PFSK-1 (cell line): ENCODE measurements at regions not wholly inside any gene's neighbourhood (a gene's known extent, or its start where the extent isn't known, plus 50 kb on each side); places are given as distances from the start of the nearest gene placed in this dataset.

ENCODE experiments used
- POLR2AphosphoS5 ChIP-seq: IDR thresholded peaks from 2 replicates; pipeline ENCODE4 v1.6.1; 2012; ENCODE audit warnings: low read depth, mild to moderate bottlenecking, control low read depth, low read length, moderate library complexity
- SIN3A ChIP-seq: IDR thresholded peaks from 2 replicates; pipeline ENCODE4 v1.6.1; 2012; ENCODE audit warnings: mild to moderate bottlenecking, low read length, moderate library complexity, borderline replicate concordance; ENCODE audit not compliant: insufficient read depth
- TAF1 ChIP-seq: IDR thresholded peaks from 2 replicates; pipeline ENCODE4 v1.6.1; 2012; ENCODE audit warnings: low read length, control low read depth, borderline replicate concordance; ENCODE audit not compliant: insufficient read depth
- TF ChIP-seq, protein P1 (sequence below), 2 experiments: IDR thresholded peaks; 2 replicates each; pipeline versions ENCODE4 v1.6.1 to v1.8.0; 2011 to 2012; ENCODE audit warnings: low read depth in 2 of 2, low read length in 2 of 2, control low read depth in 1 of 2, inconsistent platforms in 1 of 2, mild to moderate bottlenecking in 1 of 2, moderate library complexity in 1 of 2; ENCODE audit not compliant: insufficient read depth in 1 of 2

GRCh38 chr15:69757186-69757585 lies 304.6 kb downstream of the RPLP1 start:
- TF ChIP-seq POLR2AphosphoS5 (no peak), SIN3A (no peak), TAF1 (no peak)
- TF ChIP-seq, protein P1, sequence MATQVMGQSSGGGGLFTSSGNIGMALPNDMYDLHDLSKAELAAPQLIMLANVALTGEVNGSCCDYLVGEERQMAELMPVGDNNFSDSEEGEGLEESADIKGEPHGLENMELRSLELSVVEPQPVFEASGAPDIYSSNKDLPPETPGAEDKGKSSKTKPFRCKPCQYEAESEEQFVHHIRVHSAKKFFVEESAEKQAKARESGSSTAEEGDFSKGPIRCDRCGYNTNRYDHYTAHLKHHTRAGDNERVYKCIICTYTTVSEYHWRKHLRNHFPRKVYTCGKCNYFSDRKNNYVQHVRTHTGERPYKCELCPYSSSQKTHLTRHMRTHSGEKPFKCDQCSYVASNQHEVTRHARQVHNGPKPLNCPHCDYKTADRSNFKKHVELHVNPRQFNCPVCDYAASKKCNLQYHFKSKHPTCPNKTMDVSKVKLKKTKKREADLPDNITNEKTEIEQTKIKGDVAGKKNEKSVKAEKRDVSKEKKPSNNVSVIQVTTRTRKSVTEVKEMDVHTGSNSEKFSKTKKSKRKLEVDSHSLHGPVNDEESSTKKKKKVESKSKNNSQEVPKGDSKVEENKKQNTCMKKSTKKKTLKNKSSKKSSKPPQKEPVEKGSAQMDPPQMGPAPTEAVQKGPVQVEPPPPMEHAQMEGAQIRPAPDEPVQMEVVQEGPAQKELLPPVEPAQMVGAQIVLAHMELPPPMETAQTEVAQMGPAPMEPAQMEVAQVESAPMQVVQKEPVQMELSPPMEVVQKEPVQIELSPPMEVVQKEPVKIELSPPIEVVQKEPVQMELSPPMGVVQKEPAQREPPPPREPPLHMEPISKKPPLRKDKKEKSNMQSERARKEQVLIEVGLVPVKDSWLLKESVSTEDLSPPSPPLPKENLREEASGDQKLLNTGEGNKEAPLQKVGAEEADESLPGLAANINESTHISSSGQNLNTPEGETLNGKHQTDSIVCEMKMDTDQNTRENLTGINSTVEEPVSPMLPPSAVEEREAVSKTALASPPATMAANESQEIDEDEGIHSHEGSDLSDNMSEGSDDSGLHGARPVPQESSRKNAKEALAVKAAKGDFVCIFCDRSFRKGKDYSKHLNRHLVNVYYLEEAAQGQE (IDR thresholded peaks at IDR 0.05; ENCODE audit: insufficient read depth in 1 of 2, low read depth in 2 of 2, low read length in 2 of 2): no peak
